HUES48 (cell line): ENCODE measurements at regions not wholly inside any gene's neighbourhood (a gene's known extent, or its start where the extent isn't known, plus 50 kb on each side); places are given as distances from the start of the nearest gene placed in this dataset.

Source experiments
- H3K27ac ChIP-seq: one replicate; pipeline ENCODE4 v1.7.0; 2013; ENCODE audit warnings: low read depth, low read length, inconsistent platforms
- H3K27me3 ChIP-seq: 2 replicates; pipeline ENCODE4 v1.6.1; 2013; ENCODE audit warnings: mild to moderate bottlenecking, low read length; ENCODE audit not compliant: control insufficient read depth, insufficient read depth
- H3K36me3 ChIP-seq: 2 replicates; pipeline ENCODE4 v1.6.1; 2013; ENCODE audit warnings: low read length; ENCODE audit not compliant: control insufficient read depth, insufficient read depth
- H3K4me1 ChIP-seq: 2 replicates; pipeline ENCODE4 v1.6.1; 2013; ENCODE audit warnings: mild to moderate bottlenecking, low read length; ENCODE audit not compliant: control insufficient read depth, insufficient read depth
- H3K4me3 ChIP-seq: 2 replicates; pipeline ENCODE4 v1.5.1; 2013; ENCODE audit warnings: mild to moderate bottlenecking, low read depth, low read length
- H3K9ac ChIP-seq: 2 replicates; pipeline ENCODE4 v1.6.1; 2013; ENCODE audit warnings: mild to moderate bottlenecking, low read depth, low read length, moderate library complexity
- H3K9me3 ChIP-seq: 2 replicates; pipeline ENCODE4 v1.6.1; 2013; ENCODE audit warnings: low read length; ENCODE audit not compliant: control insufficient read depth, insufficient read depth

- no peak overlapping the region for H3K4me3 ChIP-seq
- H3K27me3 ChIP-seq: no peaks in the 10 kb centered on the region
- H3K4me1 ChIP-seq: peaks cover 5% of the 10 kb centered on the region; the same call in 1 of the 2 replicates
- no peak overlapping the region for H3K9ac ChIP-seq
- H3K27ac ChIP-seq: no peak overlapping the region
- H3K9me3 ChIP-seq: no peaks in the 10 kb centered on the region
- no peaks in the 10 kb centered on the region for H3K36me3 ChIP-seq
Observed at GRCh38 chrX:124282580-124282979, 49.9 kb upstream of the TEX13D start.
